Ramos (cell line): ENCODE measurements at regions not wholly inside any gene's neighbourhood (a gene's known extent, or its start where the extent isn't known, plus 50 kb on each side); places are given as distances from the start of the nearest gene placed in this dataset.

Experiments used
- in situ Hi-C: fragments of 300-500 bp; cut with MboI; formaldehyde crosslinking; loops from one replicate; pipeline ENCODE4 v1.14.3; 2022; ENCODE audit warnings: low sequenced_read_pairs; ENCODE audit not compliant: unreplicated experiment

- in situ Hi-C loops = no loop called here
Measured at GRCh38 chr14:100671906-100672305, 54.8 kb upstream of the DLK1 start.

DNA sequence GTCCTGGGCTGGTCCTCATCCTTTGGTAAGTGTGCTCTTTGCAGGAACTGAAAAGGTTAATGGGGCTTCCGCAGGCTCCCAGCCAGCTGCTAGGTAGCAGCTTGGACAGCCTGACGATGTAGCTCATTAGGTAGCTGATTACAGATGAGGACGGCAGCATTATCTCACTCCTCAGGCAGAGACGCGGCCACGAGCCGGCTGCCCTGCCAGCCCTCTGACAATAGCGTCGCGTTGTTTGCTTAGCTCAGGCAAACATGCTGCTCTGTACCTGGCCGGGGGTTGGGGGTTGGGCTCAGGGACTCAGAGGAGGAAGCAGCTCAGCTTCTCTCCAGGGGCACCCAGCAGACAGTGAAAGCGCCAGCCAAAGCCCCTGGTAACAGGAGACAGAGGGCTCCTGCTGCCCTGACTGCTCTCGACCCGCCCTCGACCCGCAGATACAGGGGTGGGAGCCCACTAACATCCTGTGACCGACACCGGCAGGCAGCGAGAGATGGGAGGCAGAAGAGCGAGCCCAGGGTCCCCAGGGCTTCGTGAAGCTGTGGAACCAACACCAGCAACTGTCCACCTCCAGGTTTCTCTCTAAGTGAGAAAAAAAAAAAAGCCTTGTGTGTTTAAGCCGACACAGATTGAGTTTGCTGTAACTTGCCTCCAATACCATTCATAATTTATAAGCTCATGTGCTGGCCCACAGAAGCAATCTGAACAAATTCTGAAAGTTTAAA is 53.4 kb upstream of the DLK1 start:
- in situ Hi-C loops = no loop called here

GRCh38 chr14:100673807-100674154 is 52.9 kb upstream of the DLK1 start:
- in situ Hi-C loops = no loop called here

- in situ Hi-C loops = no loop called here
Measured at GRCh38 chr14:100674428-100674827, 52.3 kb upstream of the DLK1 start.

DNA sequence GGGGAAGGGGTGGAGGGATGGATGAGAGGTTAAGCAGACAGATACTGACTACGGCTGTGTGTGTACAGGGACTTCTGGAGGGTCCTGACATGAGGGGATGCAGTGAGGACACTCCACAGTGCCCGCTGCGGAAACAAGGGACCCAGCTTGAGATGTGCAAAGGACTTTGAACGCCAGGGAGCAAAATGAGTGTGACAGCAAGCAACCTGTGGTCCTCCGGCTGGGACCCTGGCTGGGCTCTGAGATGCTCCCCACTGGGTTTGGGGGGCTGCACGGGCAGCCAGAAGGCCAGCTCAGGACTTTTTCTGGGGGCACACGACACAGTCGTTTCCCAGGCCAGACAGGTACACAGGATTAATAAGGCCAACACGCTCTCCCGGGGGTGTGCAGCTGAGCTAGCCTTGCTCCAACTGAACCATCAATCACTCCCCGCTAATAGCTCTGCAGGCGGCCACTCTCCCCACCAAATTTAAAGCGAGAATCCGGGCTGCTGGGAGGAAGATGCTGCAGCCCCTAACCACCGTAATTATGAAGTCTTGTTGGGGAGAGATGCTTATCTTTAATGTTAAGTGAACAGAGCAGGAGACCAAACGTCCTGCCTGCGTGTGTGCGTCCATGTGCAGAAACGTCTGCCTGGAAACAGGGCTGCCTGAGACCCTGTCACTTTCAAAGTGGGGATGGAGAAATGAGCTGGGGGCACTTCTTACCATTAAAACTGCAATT is 51.6 kb upstream of the DLK1 start:
- in situ Hi-C loops = no loop called here

DNA sequence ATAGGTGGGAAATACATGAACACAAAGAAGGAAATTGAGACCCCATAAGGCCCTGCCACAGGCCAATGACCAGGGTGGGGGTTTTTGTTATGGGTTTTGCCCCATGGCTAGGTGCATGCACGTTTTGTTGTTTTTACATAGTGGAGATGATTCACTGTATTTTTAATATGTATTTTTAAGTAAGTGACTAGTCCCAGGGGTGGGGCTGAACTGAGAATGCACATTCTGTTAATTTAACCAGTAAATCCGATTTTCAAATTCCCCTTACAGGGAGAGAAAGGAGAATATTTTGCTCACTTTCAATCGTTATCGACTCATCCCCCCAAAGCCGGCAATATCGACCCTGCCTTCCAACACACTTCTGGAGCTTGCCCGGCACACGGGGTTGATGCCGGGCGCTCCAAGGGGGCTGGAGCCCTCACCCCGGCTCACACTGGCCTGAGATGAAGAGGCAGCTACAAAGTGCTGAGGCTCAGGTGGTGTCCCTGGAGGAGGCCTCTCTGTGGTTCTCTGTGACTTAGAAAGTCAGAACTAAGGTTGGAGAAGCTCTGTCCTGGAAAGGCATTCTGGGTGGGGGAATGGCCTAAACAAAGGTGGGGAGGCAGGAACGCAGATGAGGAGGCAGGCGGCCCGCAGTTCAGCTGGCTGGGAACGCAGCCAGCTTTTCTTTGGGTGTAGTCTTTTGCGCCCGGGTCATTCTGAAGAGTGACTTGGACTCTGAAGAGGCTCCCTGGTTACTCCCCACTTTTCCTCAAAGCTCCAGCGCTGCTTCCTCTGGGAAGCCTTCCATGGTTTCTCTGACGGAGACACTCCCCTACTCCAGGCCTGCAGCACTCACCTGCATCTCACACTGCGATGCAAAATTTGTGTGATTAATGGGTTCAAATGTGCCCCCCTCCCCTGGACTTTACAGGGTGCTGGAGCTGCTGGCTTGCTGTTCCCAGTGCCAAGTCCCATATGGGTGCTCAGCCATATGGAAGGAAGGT is 50.7 kb upstream of the DLK1 start:
- in situ Hi-C loops = no loop called here
